Naive B cell (primary cell): ENCODE measurements at regions not wholly inside any gene's neighbourhood (a gene's known extent, or its start where the extent isn't known, plus 50 kb on each side); places are given as distances from the start of the nearest gene placed in this dataset.

Source experiments
- ATAC-seq, 2 donors: fragments of 150-1000 bp; cut with Tn5 transposase; 2 replicates each; pipeline ENCODE4 v1.10.0; 2021; ENCODE audit warnings: low read depth in 2 of 2, mild to moderate bottlenecking in 2 of 2, moderate library complexity in 2 of 2
- DNase-seq: peaks from one replicate; pipeline ENCODE4 v3.0.0; 2022
- H3K27ac Mint-ChIP-seq, 6 donors: one replicate each; pipeline ENCODE4 v1.8.0; 2020 to 2022; ENCODE audit warnings: mild to moderate bottlenecking in 6 of 6, mixed read lengths in 6 of 6, moderate library complexity in 5 of 6, inconsistent platforms in 2 of 6
- H3K27me3 Mint-ChIP-seq, 3 donors: one replicate each; pipeline ENCODE4 v1.8.0; 2021 to 2022; ENCODE audit warnings: mixed read lengths in 3 of 3, mild to moderate bottlenecking in 1 of 3
- H3K36me3 Mint-ChIP-seq, 2 donors: one replicate each; pipeline ENCODE4 v1.8.0; 2020 to 2022; ENCODE audit warnings: mixed read lengths in 2 of 2, inconsistent platforms in 1 of 2, mild to moderate bottlenecking in 1 of 2
- H3K4me1 Mint-ChIP-seq, 3 donors: one replicate each; pipeline ENCODE4 v1.8.0; 2020 to 2022; ENCODE audit warnings: mixed read lengths in 3 of 3, inconsistent platforms in 1 of 3, mild to moderate bottlenecking in 1 of 3, moderate library complexity in 1 of 3
- H3K4me3 Mint-ChIP-seq, 8 donors: one replicate each; pipeline ENCODE4 v1.8.0; 2020 to 2022; ENCODE audit warnings: mild to moderate bottlenecking in 8 of 8, mixed read lengths in 8 of 8, moderate library complexity in 8 of 8, inconsistent platforms in 2 of 8
- H3K9me3 Mint-ChIP-seq, 7 donors: one replicate each; pipeline ENCODE4 v1.8.0; 2020 to 2022; ENCODE audit warnings: mixed read lengths in 7 of 7, mild to moderate bottlenecking in 5 of 7, inconsistent platforms in 2 of 7, moderate library complexity in 1 of 7

- Mint-ChIP-seq H3K27ac (no peak overlapping the region), H3K4me3 (no peak overlapping the region), H3K36me3 (no peaks in the 10 kb centered on the region), H3K4me1 (no peaks in the 10 kb centered on the region), H3K27me3 (peaks cover 0 to 3% (median 0%) of the 10 kb centered on the region in 3 donors), H3K9me3 (peaks cover 0 to 16% (median 6%) of the 10 kb centered on the region in 7 donors)
- no peak for ATAC-seq
- no peak for DNase-seq
These were observed 68.1 kb upstream of the CTAGE1 start for GRCh38 chr18:22485808-22486244.

GRCh38 chr18:22486667-22487066 lies 69.0 kb upstream of the CTAGE1 start:
- no peak overlapping the region for H3K4me3 Mint-ChIP-seq
- no peaks in the 10 kb centered on the region for H3K4me1 Mint-ChIP-seq
- peaks cover 0 to 13% (median 5%) of the 10 kb centered on the region in 7 donors for H3K9me3 Mint-ChIP-seq
- ATAC-seq (no peak), DNase-seq (no peak)
- H3K36me3 Mint-ChIP-seq: no peaks in the 10 kb centered on the region
- peaks cover 0 to 7% (median 0%) of the 10 kb centered on the region in 3 donors for H3K27me3 Mint-ChIP-seq
- H3K27ac Mint-ChIP-seq: no peak overlapping the region

DNA sequence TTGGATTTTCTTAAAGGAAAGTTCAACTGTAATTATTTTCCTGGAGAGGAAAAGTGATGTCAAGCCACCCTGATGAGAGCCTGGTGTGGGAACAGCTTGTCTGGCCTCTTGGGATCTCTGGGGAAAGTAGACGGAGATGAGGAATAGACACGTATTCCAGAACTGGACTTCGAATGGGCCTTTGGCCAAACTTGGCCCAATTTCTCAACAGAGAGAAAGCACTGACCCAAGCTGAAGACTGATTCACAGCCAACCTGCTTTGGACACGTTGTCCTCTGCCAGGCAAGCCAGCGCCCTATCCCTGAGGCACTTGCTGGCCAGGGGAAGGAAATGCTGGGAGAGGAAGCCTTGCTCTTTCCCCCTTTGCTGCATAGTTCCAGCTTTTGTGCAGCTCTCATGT lies 70.8 kb upstream of the CTAGE1 start:
- no peak overlapping the region for H3K4me3 Mint-ChIP-seq
- H3K27me3 Mint-ChIP-seq: peaks cover 0 to 7% (median 0%) of the 10 kb centered on the region in 3 donors
- H3K27ac Mint-ChIP-seq: no peak overlapping the region

GRCh38 chr18:22489704-22490103 lies 72.0 kb upstream of the CTAGE1 start:
- DNase-seq: no peak
- H3K4me1 Mint-ChIP-seq: no peaks in the 10 kb centered on the region
- H3K27me3 Mint-ChIP-seq: peaks cover 0 to 12% (median 0%) of the 10 kb centered on the region in 3 donors
- no peak overlapping the region for H3K4me3 Mint-ChIP-seq
- H3K9me3 Mint-ChIP-seq: peaks cover 3 to 9% (median 7%) of the 10 kb centered on the region in 7 donors
- no peaks in the 10 kb centered on the region for H3K36me3 Mint-ChIP-seq
- no peak for ATAC-seq
- H3K27ac Mint-ChIP-seq: no peak overlapping the region

More for the DNA sequence above, 70.8 kb upstream of the CTAGE1 start:
- Mint-ChIP-seq H3K9me3 (peaks cover under 1 to 9% (median 5%) of the 10 kb centered on the region in 7 donors), H3K4me1 (no peaks in the 10 kb centered on the region), H3K36me3 (no peaks in the 10 kb centered on the region)
- no peak for ATAC-seq
- no peak for DNase-seq

DNA sequence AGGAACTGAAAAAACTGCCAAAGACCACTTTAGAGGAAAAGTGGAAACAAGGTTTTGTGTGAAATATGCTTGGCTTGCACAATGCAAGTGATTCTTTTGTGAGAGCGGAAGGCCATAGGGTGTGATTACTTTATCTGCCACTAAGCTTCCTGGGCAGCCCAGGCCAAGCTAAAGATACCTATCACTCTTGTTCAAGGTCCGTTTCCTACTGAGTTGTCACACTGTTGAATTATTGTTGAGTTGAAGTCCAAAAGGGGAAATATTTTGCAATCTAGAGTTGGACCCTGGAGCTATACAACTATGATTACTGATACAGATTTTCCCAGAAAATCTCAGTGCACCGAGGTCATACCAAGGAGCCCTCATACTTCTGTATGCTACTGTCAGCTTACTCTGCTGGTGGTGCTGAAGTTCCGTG lies 72.7 kb upstream of the CTAGE1 start:
- DNase-seq (no peak), ATAC-seq (no peak)
- no peak overlapping the region for H3K4me3 Mint-ChIP-seq
- H3K27ac Mint-ChIP-seq: no peak overlapping the region
- peaks cover 1 to 12% (median 5%) of the 10 kb centered on the region in 7 donors for H3K9me3 Mint-ChIP-seq
- H3K36me3 Mint-ChIP-seq: no peaks in the 10 kb centered on the region
- H3K27me3 Mint-ChIP-seq: peaks cover 0 to 15% (median 0%) of the 10 kb centered on the region in 3 donors
- no peaks in the 10 kb centered on the region for H3K4me1 Mint-ChIP-seq

GRCh38 chr18:22493255-22493654 lies 75.5 kb upstream of the CTAGE1 start:
- Mint-ChIP-seq H3K4me3 (no peak overlapping the region), H3K36me3 (no peaks in the 10 kb centered on the region), H3K4me1 (no peaks in the 10 kb centered on the region), H3K27me3 (peaks cover 0 to 15% (median 0%) of the 10 kb centered on the region in 3 donors), H3K27ac (no peak overlapping the region), H3K9me3 (peaks cover 1 to 35% (median 15%) of the 10 kb centered on the region in 7 donors)
- ATAC-seq (no peak), DNase-seq (no peak)

- Mint-ChIP-seq H3K4me1 (no peaks in the 10 kb centered on the region), H3K27me3 (peaks cover 0 to 12% (median 0%) of the 10 kb centered on the region in 3 donors), H3K36me3 (no peaks in the 10 kb centered on the region), H3K9me3 (peaks cover under 1 to 32% (median 12%) of the 10 kb centered on the region in 7 donors), H3K27ac (no peak overlapping the region), H3K4me3 (no peak overlapping the region)
- ATAC-seq (no peak), DNase-seq (no peak)
These were observed 76.2 kb upstream of the CTAGE1 start for GRCh38 chr18:22493940-22494339.

DNA sequence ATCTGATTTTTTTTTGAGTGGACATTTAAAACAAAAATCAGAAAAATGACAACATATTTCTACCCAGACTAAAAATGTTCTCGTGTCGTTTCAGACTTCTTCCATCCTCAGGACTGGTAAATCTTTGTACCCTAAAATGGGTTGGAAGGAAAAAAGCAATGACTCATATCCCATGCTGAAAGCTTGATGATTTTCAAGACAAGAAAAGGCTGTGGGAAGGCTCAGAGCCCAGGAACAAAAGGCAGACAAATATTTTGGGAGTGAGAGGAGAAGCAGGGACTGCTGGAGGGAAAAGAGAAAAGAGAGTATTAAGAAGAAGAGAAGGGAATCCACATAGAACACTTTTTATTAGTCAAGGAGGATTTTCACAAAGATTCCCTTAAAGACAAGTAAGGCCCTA lies 77.1 kb upstream of the CTAGE1 start:
- no peak overlapping the region for H3K4me3 Mint-ChIP-seq
- peaks cover 0 to 12% (median 0%) of the 10 kb centered on the region in 3 donors for H3K27me3 Mint-ChIP-seq
- DNase-seq: no peak
- H3K27ac Mint-ChIP-seq: no peak overlapping the region
- no peak for ATAC-seq
- H3K9me3 Mint-ChIP-seq: peaks cover 0 to 29% (median 12%) of the 10 kb centered on the region in 7 donors
- no peaks in the 10 kb centered on the region for H3K4me1 Mint-ChIP-seq
- no peaks in the 10 kb centered on the region for H3K36me3 Mint-ChIP-seq

GRCh38 chr18:22499421-22499820 lies 81.7 kb upstream of the CTAGE1 start:
- DNase-seq (no peak), ATAC-seq (no peak)
- Mint-ChIP-seq H3K9me3 (peaks cover 5 to 42% (median 10%) of the 10 kb centered on the region in 7 donors), H3K27me3 (peaks cover 0 to 6% (median 0%) of the 10 kb centered on the region in 3 donors), H3K27ac (no peak overlapping the region), H3K4me1 (no peaks in the 10 kb centered on the region), H3K4me3 (no peak overlapping the region), H3K36me3 (no peaks in the 10 kb centered on the region)

- H3K27ac Mint-ChIP-seq: peak overlapping the region in 1 of 6 donors; percentile 7
- ATAC-seq (no peak), DNase-seq (no peak)
- H3K27me3 Mint-ChIP-seq: no peaks in the 10 kb centered on the region
- H3K9me3 Mint-ChIP-seq: peaks cover 0 to 13% (median 5%) of the 10 kb centered on the region in 7 donors
- no peak overlapping the region for H3K4me3 Mint-ChIP-seq
- no peaks in the 10 kb centered on the region for H3K36me3 Mint-ChIP-seq
- no peaks in the 10 kb centered on the region for H3K4me1 Mint-ChIP-seq
These were observed 86.1 kb upstream of the CTAGE1 start for GRCh38 chr18:22503803-22504202.

DNA sequence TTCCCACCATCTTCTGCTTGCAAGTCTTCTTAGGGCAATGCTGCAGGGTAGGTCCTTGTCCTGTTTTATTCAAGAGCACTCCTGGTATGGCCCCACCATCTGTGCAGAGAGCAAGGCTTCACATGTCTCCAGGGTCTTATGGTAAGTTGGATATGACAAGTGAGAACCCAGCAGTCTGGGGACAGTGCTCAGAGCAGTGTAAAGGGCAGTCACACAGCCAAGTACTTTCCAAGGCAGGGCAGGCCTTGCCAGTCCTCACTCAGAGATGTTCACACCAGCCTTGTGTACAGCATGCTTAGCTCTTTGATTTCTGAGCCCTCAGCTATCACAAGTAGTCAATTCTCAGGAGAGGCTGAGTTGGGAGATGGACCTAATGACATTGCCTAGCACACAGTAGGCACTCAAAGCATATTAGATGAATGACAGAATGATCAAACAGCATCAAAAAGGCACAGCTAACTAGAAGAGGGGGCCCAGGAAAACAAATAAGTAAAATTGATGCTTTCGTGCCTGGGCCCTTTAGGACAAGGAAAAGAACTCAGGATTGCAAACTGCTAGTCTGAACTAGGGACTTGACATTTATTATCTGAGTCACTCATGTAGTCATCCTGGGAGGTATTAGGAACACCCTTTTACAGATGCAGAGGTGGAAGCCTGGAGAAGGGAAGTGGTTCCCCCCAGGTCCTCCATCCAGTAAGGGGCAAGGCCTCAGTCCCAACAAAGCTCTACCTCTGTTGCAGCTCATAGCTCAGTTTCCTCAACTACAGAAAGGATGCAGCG lies 86.7 kb upstream of the CTAGE1 start:
- H3K36me3 Mint-ChIP-seq: no peaks in the 10 kb centered on the region
- DNase-seq (no peak), ATAC-seq (no peak)
- no peak overlapping the region for H3K4me3 Mint-ChIP-seq
- H3K27me3 Mint-ChIP-seq: no peaks in the 10 kb centered on the region
- no peaks in the 10 kb centered on the region for H3K4me1 Mint-ChIP-seq
- H3K9me3 Mint-ChIP-seq: peaks cover 0 to 13% (median 5%) of the 10 kb centered on the region in 7 donors
- no peak overlapping the region for H3K27ac Mint-ChIP-seq

DNA sequence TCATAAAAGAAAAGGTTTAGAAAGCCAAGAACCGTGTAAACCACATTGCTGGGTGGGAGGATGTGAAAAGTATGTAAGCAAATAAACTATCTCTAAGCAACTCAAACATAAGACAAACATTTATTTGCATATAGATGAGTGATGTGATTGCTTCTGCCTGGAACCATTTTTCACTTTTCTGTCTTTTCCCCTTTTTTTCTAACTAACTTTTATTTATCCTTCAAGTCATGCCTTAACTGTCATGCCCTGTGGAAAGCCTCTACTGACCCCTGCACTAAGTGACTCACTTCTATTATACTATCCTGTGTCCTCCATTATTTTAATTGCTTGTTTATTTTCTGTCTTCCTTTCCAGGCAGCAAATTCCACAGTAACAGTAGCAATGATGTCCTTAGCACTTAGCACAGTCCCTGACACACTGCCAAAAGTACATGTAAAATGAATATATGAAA lies 87.5 kb upstream of the CTAGE1 start:
- Mint-ChIP-seq H3K36me3 (no peaks in the 10 kb centered on the region), H3K9me3 (peaks cover 0 to 13% (median 5%) of the 10 kb centered on the region in 7 donors), H3K4me3 (no peak overlapping the region), H3K27me3 (no peaks in the 10 kb centered on the region), H3K27ac (peak overlapping the region in 1 of 6 donors; percentile 4), H3K4me1 (no peaks in the 10 kb centered on the region)
- ATAC-seq (no peak), DNase-seq (no peak)

DNA sequence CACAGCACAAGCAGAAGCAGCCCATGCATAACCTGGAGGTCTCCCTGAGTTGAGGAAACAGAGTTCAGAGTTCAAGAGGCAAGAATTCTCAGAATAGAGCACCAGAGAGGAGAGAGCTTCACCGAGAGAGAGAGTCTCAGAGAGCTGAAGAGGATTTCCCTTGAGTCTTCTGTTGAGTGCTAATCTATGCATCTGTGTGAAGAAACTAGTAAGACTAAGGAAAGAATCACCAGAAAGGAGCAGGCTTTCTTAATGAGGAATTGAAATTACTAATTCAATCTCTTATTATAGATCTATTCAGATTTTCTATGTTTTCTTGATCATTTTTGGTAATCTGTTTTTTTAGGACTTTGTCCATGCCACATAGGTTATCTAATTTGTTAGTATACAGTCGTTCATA lies 89.3 kb upstream of the CTAGE1 start:
- Mint-ChIP-seq H3K27ac (no peak overlapping the region), H3K4me1 (no peaks in the 10 kb centered on the region), H3K9me3 (peaks cover 0 to 4% (median 0%) of the 10 kb centered on the region in 7 donors), H3K4me3 (no peak overlapping the region), H3K27me3 (no peaks in the 10 kb centered on the region), H3K36me3 (no peaks in the 10 kb centered on the region)
- DNase-seq (no peak), ATAC-seq (no peak)

- DNase-seq: no peak
- H3K27ac Mint-ChIP-seq: no peak overlapping the region
These were observed 91.7 kb upstream of the CTAGE1 start for GRCh38 chr18:22509423-22509822.

More at GRCh38 chr18:22509423-22509822, 91.7 kb upstream of the CTAGE1 start:
- no peak for ATAC-seq
- no peaks in the 10 kb centered on the region for H3K4me1 Mint-ChIP-seq
- peaks cover 0 to 7% (median 0%) of the 10 kb centered on the region in 3 donors for H3K27me3 Mint-ChIP-seq
- peaks cover 0 to 4% (median 0%) of the 10 kb centered on the region in 7 donors for H3K9me3 Mint-ChIP-seq
- no peak overlapping the region for H3K4me3 Mint-ChIP-seq
- no peaks in the 10 kb centered on the region for H3K36me3 Mint-ChIP-seq
